PFSK-1 (cell line): ENCODE measurements at regions not wholly inside any gene's neighbourhood (a gene's known extent, or its start where the extent isn't known, plus 50 kb on each side); places are given as distances from the start of the nearest gene placed in this dataset.

Source experiments
- FOXP2 ChIP-seq: optimal IDR thresholded peaks from 2 replicates; pipeline ENCODE3; 2011; ENCODE audit warnings: borderline replicate concordance, control low read depth, inconsistent platforms; ENCODE audit not compliant: insufficient read depth; ENCODE audit errors: extremely low read length, extremely low read depth
- POLR2AphosphoS5 ChIP-seq: IDR thresholded peaks from 2 replicates; pipeline ENCODE4 v1.6.1; 2012; ENCODE audit warnings: low read depth, mild to moderate bottlenecking, control low read depth, low read length, moderate library complexity
- SIN3A ChIP-seq: IDR thresholded peaks from 2 replicates; pipeline ENCODE4 v1.6.1; 2012; ENCODE audit warnings: mild to moderate bottlenecking, low read length, moderate library complexity, borderline replicate concordance; ENCODE audit not compliant: insufficient read depth
- TAF1 ChIP-seq: IDR thresholded peaks from 2 replicates; pipeline ENCODE4 v1.6.1; 2012; ENCODE audit warnings: low read length, control low read depth, borderline replicate concordance; ENCODE audit not compliant: insufficient read depth
- TF ChIP-seq, protein P1 (sequence below), 2 experiments: IDR thresholded peaks; 2 replicates each; pipeline versions ENCODE4 v1.6.1 to v1.8.0; 2011 to 2012; ENCODE audit warnings: low read depth in 2 of 2, low read length in 2 of 2, control low read depth in 1 of 2, inconsistent platforms in 1 of 2, mild to moderate bottlenecking in 1 of 2, moderate library complexity in 1 of 2; ENCODE audit not compliant: insufficient read depth in 1 of 2

DNA sequence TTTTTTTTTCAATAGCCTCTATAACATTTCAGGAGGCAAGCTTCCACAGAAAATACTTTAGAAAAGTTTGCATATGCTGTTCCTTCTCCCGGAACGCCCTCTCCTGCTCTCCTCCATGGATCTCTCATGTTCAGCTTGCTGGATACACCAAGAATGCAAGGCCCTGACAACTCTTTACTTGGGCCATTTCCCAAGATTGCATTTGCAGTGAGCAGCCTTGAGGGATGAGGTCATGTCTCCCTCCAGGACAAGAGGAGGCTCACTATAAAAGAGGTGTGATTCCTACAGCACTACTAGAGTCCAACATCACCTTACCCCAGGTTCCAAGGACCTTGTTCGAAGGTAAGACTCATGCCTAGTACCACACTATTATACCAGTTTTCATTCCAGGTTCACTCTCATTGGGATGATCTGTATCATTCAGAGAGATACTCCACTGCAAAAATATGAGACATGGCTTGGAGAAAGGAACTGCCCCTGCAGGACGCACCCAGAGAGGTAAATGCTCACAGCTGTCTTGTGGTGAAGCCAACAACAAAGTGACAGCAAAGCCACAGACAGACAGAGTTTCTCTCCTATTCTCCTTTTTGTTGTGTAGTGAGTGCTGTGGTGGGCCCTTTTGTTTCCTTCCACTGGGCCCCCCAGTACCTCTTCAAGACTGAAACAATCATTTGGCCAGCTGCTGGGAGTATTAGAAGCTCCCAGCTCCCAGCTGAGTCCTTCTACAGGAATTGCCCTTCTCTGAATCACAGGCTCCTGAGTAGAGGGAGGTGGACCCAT lies 151.7 kb upstream of the ZNF366 start:
- TF ChIP-seq, protein P1, sequence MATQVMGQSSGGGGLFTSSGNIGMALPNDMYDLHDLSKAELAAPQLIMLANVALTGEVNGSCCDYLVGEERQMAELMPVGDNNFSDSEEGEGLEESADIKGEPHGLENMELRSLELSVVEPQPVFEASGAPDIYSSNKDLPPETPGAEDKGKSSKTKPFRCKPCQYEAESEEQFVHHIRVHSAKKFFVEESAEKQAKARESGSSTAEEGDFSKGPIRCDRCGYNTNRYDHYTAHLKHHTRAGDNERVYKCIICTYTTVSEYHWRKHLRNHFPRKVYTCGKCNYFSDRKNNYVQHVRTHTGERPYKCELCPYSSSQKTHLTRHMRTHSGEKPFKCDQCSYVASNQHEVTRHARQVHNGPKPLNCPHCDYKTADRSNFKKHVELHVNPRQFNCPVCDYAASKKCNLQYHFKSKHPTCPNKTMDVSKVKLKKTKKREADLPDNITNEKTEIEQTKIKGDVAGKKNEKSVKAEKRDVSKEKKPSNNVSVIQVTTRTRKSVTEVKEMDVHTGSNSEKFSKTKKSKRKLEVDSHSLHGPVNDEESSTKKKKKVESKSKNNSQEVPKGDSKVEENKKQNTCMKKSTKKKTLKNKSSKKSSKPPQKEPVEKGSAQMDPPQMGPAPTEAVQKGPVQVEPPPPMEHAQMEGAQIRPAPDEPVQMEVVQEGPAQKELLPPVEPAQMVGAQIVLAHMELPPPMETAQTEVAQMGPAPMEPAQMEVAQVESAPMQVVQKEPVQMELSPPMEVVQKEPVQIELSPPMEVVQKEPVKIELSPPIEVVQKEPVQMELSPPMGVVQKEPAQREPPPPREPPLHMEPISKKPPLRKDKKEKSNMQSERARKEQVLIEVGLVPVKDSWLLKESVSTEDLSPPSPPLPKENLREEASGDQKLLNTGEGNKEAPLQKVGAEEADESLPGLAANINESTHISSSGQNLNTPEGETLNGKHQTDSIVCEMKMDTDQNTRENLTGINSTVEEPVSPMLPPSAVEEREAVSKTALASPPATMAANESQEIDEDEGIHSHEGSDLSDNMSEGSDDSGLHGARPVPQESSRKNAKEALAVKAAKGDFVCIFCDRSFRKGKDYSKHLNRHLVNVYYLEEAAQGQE (IDR thresholded peaks at IDR 0.05; ENCODE audit: insufficient read depth in 1 of 2, low read depth in 2 of 2, low read length in 2 of 2): no peak
- TF ChIP-seq TAF1: no peak
- TF ChIP-seq FOXP2: no peak
- TF ChIP-seq POLR2AphosphoS5: no peak
- no peak for TF ChIP-seq SIN3A

DNA sequence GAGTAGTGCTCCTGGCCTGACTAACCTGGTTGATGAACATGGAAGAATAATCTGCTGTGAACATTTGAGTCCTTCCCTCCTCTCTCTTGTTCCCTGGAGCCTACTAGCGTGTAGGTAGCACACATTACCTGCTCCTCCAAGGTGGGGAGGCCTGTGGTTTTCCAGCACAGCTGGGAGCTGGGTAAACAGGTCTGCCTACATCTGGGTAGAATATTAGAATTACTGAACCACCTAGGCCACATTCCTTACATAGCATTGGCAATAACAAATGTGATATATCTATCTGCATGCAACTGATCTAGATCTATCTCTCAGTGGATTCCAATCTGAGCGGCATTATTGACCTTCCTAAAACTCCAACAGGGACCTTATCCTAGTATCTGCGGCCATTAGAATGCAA lies 151.0 kb upstream of the ZNF366 start:
- TF ChIP-seq FOXP2 (no peak), TAF1 (no peak), SIN3A (no peak), POLR2AphosphoS5 (no peak)
- TF ChIP-seq, protein P1 (IDR thresholded peaks at IDR 0.05; ENCODE audit: insufficient read depth in 1 of 2, low read depth in 2 of 2, low read length in 2 of 2): no peak

DNA sequence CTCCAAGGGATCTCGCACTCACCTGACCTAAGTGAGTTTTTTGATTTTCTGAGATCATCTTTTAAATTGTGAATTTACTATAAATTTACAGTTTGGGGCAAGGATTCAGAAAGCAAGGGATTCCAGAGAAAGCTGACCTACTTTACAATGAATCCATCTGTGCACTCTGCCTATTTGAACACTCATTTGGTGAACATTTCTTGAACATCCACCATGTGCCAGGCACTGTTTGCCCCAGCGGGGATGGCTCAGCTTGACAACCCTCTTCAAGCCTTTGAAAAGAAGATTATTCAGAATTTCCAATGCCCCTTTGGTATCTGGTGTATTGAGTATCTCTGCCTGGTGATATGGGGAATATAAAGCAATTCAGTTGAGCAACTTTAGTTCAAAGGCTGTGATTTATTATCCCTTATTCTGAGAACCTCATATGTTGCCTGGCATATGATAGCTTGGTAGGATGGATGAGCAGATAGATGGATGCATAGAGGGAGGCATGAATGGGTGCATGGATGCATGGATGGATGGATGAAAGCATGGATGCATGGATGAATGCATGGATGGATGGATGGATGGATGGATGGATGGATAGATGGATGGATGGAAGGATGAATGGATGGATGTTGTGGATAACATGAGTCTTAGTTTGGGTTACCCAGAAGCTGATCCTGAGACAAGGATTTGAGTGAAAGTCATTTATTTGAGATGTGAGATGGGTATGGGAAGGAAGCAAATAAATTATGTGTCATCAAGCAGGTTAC lies 149.7 kb upstream of the ZNF366 start:
- TF ChIP-seq, protein P1 (IDR thresholded peaks at IDR 0.05; ENCODE audit: insufficient read depth in 1 of 2, low read depth in 2 of 2, low read length in 2 of 2): no peak
- TF ChIP-seq FOXP2 (no peak), POLR2AphosphoS5 (no peak), TAF1 (no peak), SIN3A (no peak)

DNA sequence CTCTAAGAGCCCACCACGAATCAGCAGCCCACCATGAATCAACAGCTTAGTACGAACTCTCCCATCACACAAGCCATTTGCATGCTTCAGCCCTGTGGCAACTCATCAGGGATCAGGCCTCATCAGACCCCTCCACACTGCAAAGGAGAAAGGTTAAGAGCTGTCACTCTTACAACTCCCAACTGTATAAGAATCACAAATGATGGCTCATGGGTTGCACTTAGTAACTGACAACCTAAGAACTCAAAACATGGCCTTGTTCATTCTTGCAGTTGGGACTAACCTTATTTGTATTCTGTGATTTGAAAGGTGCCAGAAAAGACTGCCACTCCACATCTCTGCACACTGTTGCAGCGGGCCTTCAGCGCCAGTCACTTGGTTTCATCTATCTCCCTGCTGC lies 149.1 kb upstream of the ZNF366 start:
- TF ChIP-seq SIN3A (no peak), TAF1 (no peak), FOXP2 (no peak), POLR2AphosphoS5 (no peak)
- TF ChIP-seq, protein P1 (IDR thresholded peaks at IDR 0.05; ENCODE audit: insufficient read depth in 1 of 2, low read depth in 2 of 2, low read length in 2 of 2): no peak
